BJ (cell line): ENCODE measurements at regions not wholly inside any gene's neighbourhood (a gene's known extent, or its start where the extent isn't known, plus 50 kb on each side); places are given as distances from the start of the nearest gene placed in this dataset.
"Not testable (repeated sequence)": the region's sequence is repeated elsewhere in the genome, so short reads cannot be mapped to it uniquely, and the experiment has no call there.

ENCODE experiments used
- CTCF ChIA-PET: fragments of 350-600 bp; formaldehyde crosslinking; extraction: SDS; loops from one replicate; lab custom pipeline; 2021; ENCODE audit warnings: antibody characterized with exemption, inconsistent platforms; lab: Yijun Ruan, JAX
- POLR2A ChIA-PET: fragments of 300-600 bp; sonication (Branson Sonifier 250); formaldehyde crosslinking; extraction: SDS; loops from one replicate; lab custom pipeline; 2021; ENCODE audit warnings: antibody characterized with exemption; lab: Charles Lee
- DNase-seq: peaks from one replicate; pipeline ENCODE4 v3.0.0-alpha.2; 2011; ENCODE audit warnings: low read depth
- H3K27me3 ChIP-seq: 2 replicates; pipeline ENCODE4 v1.6.0; 2011; ENCODE audit warnings: low read length; ENCODE audit not compliant: control insufficient read depth, insufficient read depth
- H3K36me3 ChIP-seq: 2 replicates; pipeline ENCODE4 v1.5.1; 2011; ENCODE audit warnings: low read length; ENCODE audit not compliant: control insufficient read depth, insufficient read depth
- H3K4me3 ChIP-seq: 2 replicates; pipeline ENCODE4 v1.5.1; 2011; ENCODE audit warnings: low read depth, mild to moderate bottlenecking, control low read depth, low read length
- CTCF ChIP-seq: IDR thresholded peaks from 2 replicates; pipeline ENCODE4 v1.5.1; 2011; ENCODE audit warnings: low read depth, mild to moderate bottlenecking, control low read depth, inconsistent platforms, low read length, moderate library complexity; ENCODE audit not compliant: insufficient read depth

GRCh38 chr13:24931450-24932251, 164.3 kb upstream of the PABPC3 start:
- H3K4me3 ChIP-seq = no peak overlapping the region
- CTCF ChIA-PET = interaction anchor here (0.7 kb wide), 1 partner anchor 998 kb away, joined by 3 read pairs; no protein-coding TSS in a partner anchor
- DNase-seq = no peak
- no peaks in the 10 kb centered on the region for H3K36me3 ChIP-seq
- POLR2A ChIA-PET = no interaction called here
- TF ChIP-seq CTCF = no peak
- peaks cover 9% of the 10 kb centered on the region for H3K27me3 ChIP-seq

- DNase-seq, POLR2A ChIA-PET, H3K4me3 ChIP-seq: not testable (repeated sequence)
These were observed 162.6 kb upstream of the PABPC3 start for GRCh38 chr13:24933106-24934023.

GRCh38 chr13:24934024-24934385, 161.9 kb upstream of the PABPC3 start:
- POLR2A ChIA-PET, H3K4me3 ChIP-seq, H3K36me3 ChIP-seq, CTCF ChIA-PET, H3K27me3 ChIP-seq, DNase-seq: not testable (repeated sequence)

More at GRCh38 chr13:24933106-24934023, 162.6 kb upstream of the PABPC3 start:
- H3K27me3 ChIP-seq, H3K36me3 ChIP-seq, CTCF ChIA-PET: not testable (repeated sequence)

GRCh38 chr13:24938966-24939365, 157.0 kb upstream of the PABPC3 start:
- CTCF ChIA-PET = no interaction called here
- no peak for TF ChIP-seq CTCF
- no peak for DNase-seq
- POLR2A ChIA-PET = no interaction called here
- Histone ChIP-seq H3K27me3 (no peaks in the 10 kb centered on the region), H3K36me3 (no peaks in the 10 kb centered on the region), H3K4me3 (no peak overlapping the region)

GRCh38 chr13:24941023-24941713, 154.8 kb upstream of the PABPC3 start:
- H3K36me3 ChIP-seq, DNase-seq, CTCF ChIA-PET, H3K27me3 ChIP-seq, H3K4me3 ChIP-seq, POLR2A ChIA-PET: not testable (repeated sequence)

- H3K4me3 ChIP-seq = no peak overlapping the region
These were observed 152.8 kb upstream of the PABPC3 start for GRCh38 chr13:24943136-24943535.

GRCh38 chr13:24944073-24944472, 151.9 kb upstream of the PABPC3 start:
- DNase-seq, POLR2A ChIA-PET, H3K36me3 ChIP-seq, H3K4me3 ChIP-seq, H3K27me3 ChIP-seq, CTCF ChIA-PET: not testable (repeated sequence)

More at GRCh38 chr13:24943136-24943535, 152.8 kb upstream of the PABPC3 start:
- no peaks in the 10 kb centered on the region for H3K27me3 ChIP-seq
- DNase-seq = no peak
- ChIA-PET POLR2A (no interaction called here), CTCF (interaction anchor here (1.0 kb wide), 1 partner anchor 26 kb away, joined by 3 read pairs; no protein-coding TSS in a partner anchor)
- no peaks in the 10 kb centered on the region for H3K36me3 ChIP-seq
- no peak for TF ChIP-seq CTCF

GRCh38 chr13:24948977-24949376, 147.0 kb upstream of the PABPC3 start:
- POLR2A ChIA-PET, H3K36me3 ChIP-seq, CTCF ChIA-PET, DNase-seq, H3K27me3 ChIP-seq, H3K4me3 ChIP-seq: not testable (repeated sequence)

- H3K4me3 ChIP-seq, H3K27me3 ChIP-seq, CTCF ChIA-PET, H3K36me3 ChIP-seq, DNase-seq, POLR2A ChIA-PET: not testable (repeated sequence)
These were observed 145.3 kb upstream of the PABPC3 start for GRCh38 chr13:24950611-24951010.
